ENCODE measurements at regions not wholly inside any gene's neighbourhood (a gene's known extent, or its start where the extent isn't known, plus 50 kb on each side); places are given as distances from the start of the nearest gene placed in this dataset.
"Not testable (repeated sequence)": the region's sequence is repeated elsewhere in the genome, so short reads cannot be mapped to it uniquely, and the experiment has no call there.

GRCh38 chr6:119965008-119965407 lies 615.4 kb upstream of the MAN1A1 start:
- H3K9me3 Mint-ChIP-seq: no peaks in the 10 kb centered on the region
- DNase-seq (no peak), ATAC-seq (replicated peaks) (no peak)
- H3K27me3 Mint-ChIP-seq: peaks cover 0 to 10% of the 10 kb centered on the region in 2 donors
- no peak overlapping the region for H3K4me3 Mint-ChIP-seq
- H3K36me3 Mint-ChIP-seq (ENCODE audit: insufficient read depth): no peaks in the 10 kb centered on the region
- no peaks in the 10 kb centered on the region for H3K4me1 Mint-ChIP-seq (ENCODE audit: low read depth in 2 of 2)
- H3K27ac Mint-ChIP-seq: no peak overlapping the region

GRCh38 chr6:119962505-119962904 lies 612.9 kb upstream of the MAN1A1 start:
- H3K9me3 Mint-ChIP-seq: no peaks in the 10 kb centered on the region
- ATAC-seq (replicated peaks) (no peak), DNase-seq (no peak)
- no peak overlapping the region for H3K4me3 Mint-ChIP-seq
- H3K27me3 Mint-ChIP-seq: peaks cover 0 to 10% of the 10 kb centered on the region in 2 donors
- no peak overlapping the region for H3K27ac Mint-ChIP-seq
- no peaks in the 10 kb centered on the region for H3K36me3 Mint-ChIP-seq (ENCODE audit: insufficient read depth)
- no peaks in the 10 kb centered on the region for H3K4me1 Mint-ChIP-seq (ENCODE audit: low read depth in 2 of 2)

GRCh38 chr6:119961450-119961849 lies 611.9 kb upstream of the MAN1A1 start:
- Mint-ChIP-seq H3K27me3 (peaks cover 0 to 9% of the 10 kb centered on the region in 2 donors), H3K4me3 (no peak overlapping the region), H3K36me3 (ENCODE audit: insufficient read depth) (no peaks in the 10 kb centered on the region), H3K4me1 (ENCODE audit: low read depth in 2 of 2) (no peaks in the 10 kb centered on the region), H3K27ac (no peak overlapping the region), H3K9me3 (no peaks in the 10 kb centered on the region)
- DNase-seq (no peak), ATAC-seq (replicated peaks) (no peak)

- H3K27ac Mint-ChIP-seq: no peak overlapping the region
- no peak for DNase-seq
- no peaks in the 10 kb centered on the region for H3K36me3 Mint-ChIP-seq (ENCODE audit: insufficient read depth)
- no peak overlapping the region for H3K4me3 Mint-ChIP-seq
- no peaks in the 10 kb centered on the region for H3K9me3 Mint-ChIP-seq
- H3K4me1 Mint-ChIP-seq (ENCODE audit: low read depth in 2 of 2): no peaks in the 10 kb centered on the region
- no peaks in the 10 kb centered on the region for H3K27me3 Mint-ChIP-seq
- ATAC-seq (replicated peaks): no peak
These were observed 610.9 kb upstream of the MAN1A1 start for GRCh38 chr6:119960456-119960855.

DNA sequence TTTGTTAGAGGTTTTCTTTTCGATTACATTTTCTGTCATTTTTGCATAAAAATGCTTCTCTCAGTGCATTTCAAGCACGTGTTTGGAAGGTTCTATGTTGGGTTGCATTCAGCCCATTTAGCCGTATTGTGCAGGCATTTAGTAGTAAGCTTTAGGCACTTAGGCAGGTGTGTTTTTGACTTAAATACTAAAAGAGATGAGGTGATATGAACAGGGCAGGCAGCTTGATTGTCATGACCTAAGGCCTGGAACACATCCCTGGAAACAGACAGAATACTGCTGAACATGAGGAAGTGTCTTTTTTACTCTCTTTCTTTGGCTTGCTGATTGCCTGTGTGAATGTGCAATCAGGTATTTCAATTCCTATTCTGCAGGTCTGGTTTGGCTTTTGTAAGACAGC lies 610.5 kb upstream of the MAN1A1 start:
- no peak overlapping the region for H3K4me3 Mint-ChIP-seq
- no peak for ATAC-seq (replicated peaks)

GRCh38 chr6:119957195-119957594 lies 607.6 kb upstream of the MAN1A1 start:
- no peak for ATAC-seq (replicated peaks)
- H3K27ac Mint-ChIP-seq: no peak overlapping the region
- no peaks in the 10 kb centered on the region for H3K27me3 Mint-ChIP-seq
- DNase-seq: no peak
- H3K4me3 Mint-ChIP-seq: no peak overlapping the region
- H3K4me1 Mint-ChIP-seq (ENCODE audit: low read depth in 2 of 2): no peaks in the 10 kb centered on the region
- H3K9me3 Mint-ChIP-seq: peaks cover 0 to 3% of the 10 kb centered on the region in 2 donors
- H3K36me3 Mint-ChIP-seq (ENCODE audit: insufficient read depth): no peaks in the 10 kb centered on the region

More for the DNA sequence above, 610.5 kb upstream of the MAN1A1 start:
- Mint-ChIP-seq H3K4me1 (ENCODE audit: low read depth in 2 of 2) (no peaks in the 10 kb centered on the region), H3K27me3 (no peaks in the 10 kb centered on the region), H3K9me3 (no peaks in the 10 kb centered on the region), H3K36me3 (ENCODE audit: insufficient read depth) (no peaks in the 10 kb centered on the region), H3K27ac (no peak overlapping the region)
- no peak for DNase-seq

DNA sequence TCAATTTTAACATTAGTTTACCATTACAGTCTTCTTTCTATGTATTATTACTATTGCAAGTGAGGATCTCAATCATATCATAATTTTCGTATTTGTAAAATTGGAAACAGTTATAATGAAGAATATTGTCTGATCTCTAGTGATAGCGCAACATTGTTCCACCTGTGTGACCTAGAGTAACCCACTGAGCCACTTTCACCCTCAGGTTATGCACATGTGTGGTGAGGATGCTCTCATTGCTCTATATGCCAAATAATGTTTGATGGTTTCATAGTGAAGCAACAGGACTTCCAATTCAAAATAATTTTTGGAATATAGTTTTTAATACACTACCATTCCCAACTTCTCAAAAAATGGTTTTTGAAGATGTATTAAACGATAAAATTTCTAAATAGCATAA lies 603.1 kb upstream of the MAN1A1 start:
- no peaks in the 10 kb centered on the region for H3K4me1 Mint-ChIP-seq (ENCODE audit: low read depth in 2 of 2)
- H3K27ac Mint-ChIP-seq: no peak overlapping the region
- no peak overlapping the region for H3K4me3 Mint-ChIP-seq
- peaks cover 0 to 3% of the 10 kb centered on the region in 2 donors for H3K9me3 Mint-ChIP-seq
- DNase-seq (no peak), ATAC-seq (replicated peaks) (no peak)
- H3K27me3 Mint-ChIP-seq: no peaks in the 10 kb centered on the region
- H3K36me3 Mint-ChIP-seq (ENCODE audit: insufficient read depth): no peaks in the 10 kb centered on the region

DNA sequence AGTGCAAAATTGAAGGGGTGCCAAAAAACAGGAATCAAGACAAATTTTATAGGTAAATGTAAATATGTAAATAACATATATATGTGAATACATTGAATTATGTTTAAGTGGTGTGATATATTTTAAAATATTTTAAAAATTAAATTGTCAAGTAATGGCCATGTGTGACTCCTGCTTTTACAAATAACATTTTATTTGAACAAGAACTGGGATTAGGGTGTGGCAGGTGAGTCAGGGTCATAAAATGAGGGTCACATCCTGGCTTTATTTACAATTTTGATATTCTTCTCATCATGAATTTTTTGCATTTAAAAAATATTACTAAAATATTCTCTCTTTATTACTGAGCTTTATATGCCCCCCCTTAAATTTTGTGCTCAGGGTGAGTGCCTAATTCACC lies 601.1 kb upstream of the MAN1A1 start:
- ATAC-seq (replicated peaks) (no peak), DNase-seq (no peak)
- Mint-ChIP-seq H3K4me3 (no peak overlapping the region), H3K4me1 (ENCODE audit: low read depth in 2 of 2) (no peaks in the 10 kb centered on the region), H3K27ac (no peak overlapping the region), H3K27me3 (no peaks in the 10 kb centered on the region), H3K9me3 (peaks cover 0 to 3% of the 10 kb centered on the region in 2 donors), H3K36me3 (ENCODE audit: insufficient read depth) (no peaks in the 10 kb centered on the region)

GRCh38 chr6:119942078-119942752 lies 592.7 kb upstream of the MAN1A1 start:
- no peak overlapping the region for H3K27ac Mint-ChIP-seq
- peaks cover 0 to 4% of the 10 kb centered on the region in 2 donors for H3K9me3 Mint-ChIP-seq
- ATAC-seq (replicated peaks) (no peak), DNase-seq (no peak)
- no peak overlapping the region for H3K4me3 Mint-ChIP-seq
- H3K27me3 Mint-ChIP-seq: peaks cover 0 to 29% of the 10 kb centered on the region in 2 donors
- no peaks in the 10 kb centered on the region for H3K36me3 Mint-ChIP-seq (ENCODE audit: insufficient read depth)
- no peaks in the 10 kb centered on the region for H3K4me1 Mint-ChIP-seq (ENCODE audit: low read depth in 2 of 2)

DNA sequence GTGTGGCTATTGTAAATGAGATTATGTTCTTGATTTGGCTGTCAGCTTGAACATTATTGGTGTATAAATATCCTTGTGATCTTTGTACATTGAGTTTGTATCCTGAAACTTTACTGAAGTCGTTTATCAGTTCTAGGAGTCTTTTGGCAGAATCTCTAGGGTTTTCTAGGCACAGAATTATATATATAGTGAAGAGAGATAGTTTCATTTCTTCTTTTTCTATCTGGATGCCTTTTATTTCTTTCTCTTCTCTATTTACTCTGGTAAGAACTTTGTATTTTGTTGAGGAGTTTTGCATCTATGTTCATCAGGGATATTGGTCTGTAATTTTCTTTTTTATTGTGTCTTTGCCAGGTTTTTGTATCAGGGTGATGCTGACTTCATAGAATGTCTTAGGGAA lies 589.2 kb upstream of the MAN1A1 start:
- no peak overlapping the region for H3K4me3 Mint-ChIP-seq
- peaks cover 0 to 4% of the 10 kb centered on the region in 2 donors for H3K9me3 Mint-ChIP-seq
- ATAC-seq (replicated peaks) (no peak), DNase-seq (no peak)
- H3K27ac Mint-ChIP-seq: no peak overlapping the region
- no peaks in the 10 kb centered on the region for H3K36me3 Mint-ChIP-seq (ENCODE audit: insufficient read depth)
- H3K27me3 Mint-ChIP-seq: peaks cover 0 to 25% of the 10 kb centered on the region in 2 donors
- no peaks in the 10 kb centered on the region for H3K4me1 Mint-ChIP-seq (ENCODE audit: low read depth in 2 of 2)

GRCh38 chr6:119934816-119935215 lies 585.3 kb upstream of the MAN1A1 start:
- H3K4me1 Mint-ChIP-seq (ENCODE audit: low read depth in 2 of 2): no peaks in the 10 kb centered on the region
- H3K4me3 Mint-ChIP-seq: no peak overlapping the region
- H3K27ac Mint-ChIP-seq: no peak overlapping the region
- peaks cover 0 to 6% of the 10 kb centered on the region in 2 donors for H3K27me3 Mint-ChIP-seq
- peaks cover 3% of the 10 kb centered on the region for H3K36me3 Mint-ChIP-seq (ENCODE audit: insufficient read depth)
- H3K9me3 Mint-ChIP-seq: peaks cover 0 to 4% of the 10 kb centered on the region in 2 donors
- DNase-seq: no peak
- ATAC-seq (replicated peaks): no peak

DNA sequence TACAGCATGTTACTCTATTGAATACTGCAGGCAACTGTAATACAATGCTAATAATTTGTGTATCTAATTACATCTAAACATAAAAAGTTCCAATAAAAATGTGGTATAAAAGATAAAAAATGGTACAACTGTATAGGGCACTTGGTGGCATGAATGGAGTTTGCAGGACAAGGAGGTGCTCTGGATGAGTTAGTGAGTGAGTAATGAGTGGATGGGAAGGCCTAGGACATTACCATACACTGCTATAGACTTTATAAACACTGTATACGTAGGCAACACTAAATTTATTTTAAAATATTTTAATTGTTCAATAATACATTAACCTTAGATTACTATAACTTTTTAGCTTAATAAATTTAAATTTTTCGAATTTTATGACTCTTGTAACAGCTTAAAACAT lies 579.6 kb upstream of the MAN1A1 start:
- Mint-ChIP-seq H3K27ac (no peak overlapping the region), H3K4me1 (ENCODE audit: low read depth in 2 of 2) (no peaks in the 10 kb centered on the region), H3K36me3 (ENCODE audit: insufficient read depth) (peaks cover 3% of the 10 kb centered on the region), H3K9me3 (peaks cover 17 to 29% of the 10 kb centered on the region in 2 donors), H3K4me3 (no peak overlapping the region), H3K27me3 (no peaks in the 10 kb centered on the region)
- no peak for DNase-seq
- no peak for ATAC-seq (replicated peaks)

DNA sequence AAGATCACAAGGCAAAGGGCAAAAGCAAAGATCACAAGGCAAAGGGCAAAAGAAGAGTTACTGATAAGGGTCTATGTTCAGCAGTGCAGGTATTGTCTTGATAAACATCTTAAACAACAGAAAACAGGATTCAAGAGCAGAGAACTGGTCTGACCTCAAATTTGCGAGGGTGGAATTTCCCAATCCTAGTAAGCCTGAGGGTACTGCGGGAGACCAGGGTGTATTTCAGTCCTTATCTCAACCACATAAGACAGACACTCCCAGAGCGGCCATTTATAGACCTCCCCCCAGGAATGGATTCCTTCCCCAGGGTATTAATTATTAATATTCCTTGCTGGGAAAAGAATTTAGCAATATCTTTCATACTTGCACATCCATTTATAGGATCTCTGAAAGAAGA lies 575.3 kb upstream of the MAN1A1 start:
- H3K36me3 Mint-ChIP-seq (ENCODE audit: insufficient read depth); H3K4me1 Mint-ChIP-seq (ENCODE audit: low read depth in 2 of 2): not testable (repeated sequence)

DNA sequence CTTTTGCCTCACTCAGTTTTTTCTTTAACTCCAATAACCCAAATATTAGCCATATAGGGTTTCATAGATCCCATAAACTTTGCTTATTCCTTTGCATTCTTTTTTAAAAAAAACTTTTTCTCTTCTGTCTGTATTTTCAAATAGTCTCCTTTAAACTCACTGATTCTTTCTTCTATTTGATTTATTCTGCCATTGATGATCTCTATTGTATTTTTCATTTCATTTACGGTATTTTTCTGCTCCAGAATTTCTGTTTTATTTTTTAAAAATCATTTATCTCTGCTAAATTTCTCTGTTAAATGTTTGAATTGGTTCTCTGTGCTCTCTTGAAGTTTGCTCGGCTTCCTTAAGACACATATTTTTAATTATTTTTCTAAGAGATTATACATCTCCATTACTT lies 573.3 kb upstream of the MAN1A1 start:
- H3K36me3 Mint-ChIP-seq (ENCODE audit: insufficient read depth): no peaks in the 10 kb centered on the region
- peaks cover 18 to 48% of the 10 kb centered on the region in 2 donors for H3K9me3 Mint-ChIP-seq
- H3K27me3 Mint-ChIP-seq: no peaks in the 10 kb centered on the region
- no peak overlapping the region for H3K4me3 Mint-ChIP-seq
- H3K4me1 Mint-ChIP-seq (ENCODE audit: low read depth in 2 of 2): no peaks in the 10 kb centered on the region
- ATAC-seq (replicated peaks) (no peak), DNase-seq (no peak)
- H3K27ac Mint-ChIP-seq: no peak overlapping the region

More for the DNA sequence above, 575.3 kb upstream of the MAN1A1 start:
- H3K4me3 Mint-ChIP-seq; H3K27ac Mint-ChIP-seq; DNase-seq; H3K27me3 Mint-ChIP-seq; ATAC-seq (replicated peaks): not testable (repeated sequence)
- H3K9me3 Mint-ChIP-seq: peaks cover 20 to 52% of the 10 kb centered on the region in 2 donors

Data from effector memory CD8-positive, alpha-beta T cell (primary cell).